Prostate gland (tissue), 2 donors: ENCODE measurements at regions not wholly inside any gene's neighbourhood (a gene's known extent, or its start where the extent isn't known, plus 50 kb on each side); places are given as distances from the start of the nearest gene placed in this dataset.

Experiments
- DNase-seq: peaks from one replicate; pipeline ENCODE4 v3.0.0-alpha.2; 2019; ENCODE audit warnings: low spot score
- H3K27ac ChIP-seq, 2 donors: fragments of 200-600 bp; sonication (generic); 2 replicates each; pipeline ENCODE4 v1.5.1; 2017 to 2019
- H3K27me3 ChIP-seq: fragments of 200-600 bp; sonication (generic); replicated peaks from 2 replicates; pipeline ENCODE4 v1.5.1; 2019; ENCODE audit not compliant: insufficient read depth
- H3K36me3 ChIP-seq, 2 donors: fragments of 200-600 bp; sonication (generic); 1 replicate in 1 of 2; 2 replicates in 1 of 2; pipeline versions ENCODE4 v1.5.1 to v1.8.1; 2017 to 2019
- H3K4me1 ChIP-seq: fragments of 200-600 bp; sonication (generic); replicated peaks from 2 replicates; pipeline ENCODE4 v1.5.1; 2019
- H3K4me3 ChIP-seq, 2 donors: fragments of 200-600 bp; sonication (generic); 2 replicates each; pipeline ENCODE4 v1.5.1; 2017 to 2019
- H3K9me3 ChIP-seq: fragments of 200-600 bp; sonication (generic); 2 replicates; pipeline ENCODE4 v1.5.1; 2017
- CTCF ChIP-seq, 4 experiments: fragments of 200-600 bp in 2 of 4; fragments of 450-650 bp in 2 of 4; sonication (generic) in 2 of 4; IDR thresholded peaks; 1 replicate in 3 of 4; 2 replicates in 1 of 4; pipeline ENCODE4 v1.5.1; 2016 to 2019; ENCODE audit warnings: antibody characterized with exemption in 4 of 4, mild to moderate bottlenecking in 2 of 4, moderate library complexity in 2 of 4
- POLR2A ChIP-seq: fragments of 450-650 bp; IDR thresholded peaks from one replicate; pipeline ENCODE4 v1.6.1; 2016; ENCODE audit warnings: antibody characterized with exemption, mild to moderate bottlenecking
- POLR2AphosphoS5 ChIP-seq: sonication (generic); formaldehyde crosslinking; IDR thresholded peaks from one replicate; pipeline ENCODE4 v1.6.1; 2017; ENCODE audit warnings: antibody characterized with exemption
- WGBS: methylation state at CpG from one replicate; pipeline ENCODE4 v1.1.5; 2018; 5-methylcytosine and 5-hydroxymethylcytosine counted together
- intact Hi-C: fragments of 100-400 bp; cut with DNase I; formaldehyde crosslinking; loops from one replicate; pipeline ENCODE4 v1.14.2; 2022

- Histone ChIP-seq H3K36me3 (no peaks in the 10 kb centered on the region), H3K27ac (no peak overlapping the region), H3K27me3 (no peaks in the 10 kb centered on the region), H3K4me1 (no peaks in the 10 kb centered on the region), H3K4me3 (no peak overlapping the region), H3K9me3 (no peaks in the 10 kb centered on the region)
- intact Hi-C loops: no loop called here
- TF ChIP-seq CTCF (IDR thresholded peaks at IDR 0.05) (no peak), POLR2AphosphoS5 (no peak), POLR2A (no peak)
- DNase-seq: no peak
- 58% methylated on average over 3 of the region's 3 CpGs for WGBS
Measured at GRCh38 chr10:76759681-76760080, 877.9 kb downstream of the KCNMA1 start.

- intact Hi-C loops: no loop called here
- Histone ChIP-seq H3K4me1 (no peaks in the 10 kb centered on the region), H3K27me3 (no peaks in the 10 kb centered on the region), H3K36me3 (no peaks in the 10 kb centered on the region), H3K27ac (no peak overlapping the region), H3K4me3 (no peak overlapping the region), H3K9me3 (no peaks in the 10 kb centered on the region)
- 64% methylated on average over 3 of the region's 3 CpGs for WGBS
- no peak for DNase-seq
- TF ChIP-seq CTCF (IDR thresholded peaks at IDR 0.05) (no peak), POLR2A (no peak), POLR2AphosphoS5 (no peak)
Measured at GRCh38 chr10:76743169-76743568, 894.4 kb downstream of the KCNMA1 start.

- Histone ChIP-seq H3K27ac (no peak overlapping the region), H3K4me1 (no peaks in the 10 kb centered on the region)
- intact Hi-C loops: no loop called here
Measured at GRCh38 chr10:76740514-76740913, 897.1 kb downstream of the KCNMA1 start.

GRCh38 chr10:76738991-76739390, 898.6 kb downstream of the KCNMA1 start:
- TF ChIP-seq POLR2A (no peak), POLR2AphosphoS5 (no peak), CTCF (IDR thresholded peaks at IDR 0.05) (no peak)
- no peak for DNase-seq
- Histone ChIP-seq H3K9me3 (no peaks in the 10 kb centered on the region), H3K4me1 (no peaks in the 10 kb centered on the region), H3K4me3 (no peak overlapping the region), H3K36me3 (no peaks in the 10 kb centered on the region), H3K27ac (no peak overlapping the region), H3K27me3 (no peaks in the 10 kb centered on the region)
- WGBS: 68% methylated on average over 3 of the region's 3 CpGs
- intact Hi-C loops: no loop called here

More at GRCh38 chr10:76740514-76740913, 897.1 kb downstream of the KCNMA1 start:
- no peaks in the 10 kb centered on the region for H3K9me3 ChIP-seq
- no peaks in the 10 kb centered on the region for H3K36me3 ChIP-seq
- DNase-seq: no peak
- no peaks in the 10 kb centered on the region for H3K27me3 ChIP-seq
- no peak overlapping the region for H3K4me3 ChIP-seq
- TF ChIP-seq POLR2A (no peak), POLR2AphosphoS5 (no peak), CTCF (IDR thresholded peaks at IDR 0.05) (no peak)

- intact Hi-C loops: no loop called here
- no peaks in the 10 kb centered on the region for H3K27me3 ChIP-seq
- 44% methylated on average over 6 of the region's 6 CpGs for WGBS
Measured at GRCh38 chr10:76736815-76737618, 900.6 kb downstream of the KCNMA1 start.

More at GRCh38 chr10:76736815-76737618, 900.6 kb downstream of the KCNMA1 start:
- no peaks in the 10 kb centered on the region for H3K36me3 ChIP-seq
- no peak for DNase-seq
- no peaks in the 10 kb centered on the region for H3K9me3 ChIP-seq
- TF ChIP-seq POLR2A (no peak), POLR2AphosphoS5 (no peak), CTCF (IDR thresholded peaks at IDR 0.05) (no peak)
- no peak overlapping the region for H3K27ac ChIP-seq
- H3K4me1 ChIP-seq: no peaks in the 10 kb centered on the region
- no peak overlapping the region for H3K4me3 ChIP-seq
